ENCODE measurements at regions not wholly inside any gene's neighbourhood (a gene's known extent, or its start where the extent isn't known, plus 50 kb on each side); places are given as distances from the start of the nearest gene placed in this dataset.

- H3K4me1 ChIP-seq, result no peaks in the 10 kb centered on the region
- no peaks in the 10 kb centered on the region for H3K27me3 ChIP-seq
- no peak for ATAC-seq
- no peak for DNase-seq
- no peak overlapping the region for H3K4me3 ChIP-seq
- 53 to 67% methylated on average over 3 of the region's 3 CpGs for WGBS, 2 donors
- no peak overlapping the region for H3K27ac ChIP-seq
- H3K9me3 ChIP-seq, result no peaks in the 10 kb centered on the region
- intact Hi-C loops (cut with DNase I), result no loop called here
- H3K36me3 ChIP-seq, result no peaks in the 10 kb centered on the region
- no peak for FAIRE-seq
- no peak for TF ChIP-seq CTCF (IDR thresholded peaks at IDR 0.05)
These were observed 263.6 kb upstream of the AUTS2 start for GRCh38 chr7:69334701-69335100.

DNA sequence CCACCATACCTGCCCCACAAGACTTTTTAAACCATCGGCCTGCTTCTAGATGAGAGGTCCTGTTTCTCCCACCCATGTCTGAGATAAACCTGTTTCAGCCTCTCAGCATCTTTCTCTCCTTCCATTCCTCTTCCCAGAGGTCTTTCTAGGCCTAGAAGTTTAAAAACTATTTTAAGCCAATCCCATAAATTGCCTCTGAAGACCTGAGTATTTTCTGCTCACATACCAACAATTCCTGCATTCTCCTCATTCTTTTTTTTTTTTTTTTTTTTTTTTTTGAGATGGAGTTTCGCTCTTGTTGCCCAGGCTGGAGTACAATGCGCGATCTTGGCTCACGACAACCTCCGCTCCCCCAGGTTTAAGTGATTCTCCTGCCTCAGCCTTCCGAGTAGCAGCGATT lies 262.9 kb upstream of the AUTS2 start:
- H3K4me3 ChIP-seq, result no peak overlapping the region
- no peaks in the 10 kb centered on the region for H3K27me3 ChIP-seq
- 85 to 89% methylated on average over 8 of the region's 8 CpGs for WGBS, 2 donors
- intact Hi-C loops (cut with DNase I), result no loop called here
- no peaks in the 10 kb centered on the region for H3K4me1 ChIP-seq
- H3K9me3 ChIP-seq, result no peaks in the 10 kb centered on the region
- no peak for FAIRE-seq
- H3K27ac ChIP-seq, result no peak overlapping the region
- TF ChIP-seq CTCF (IDR thresholded peaks at IDR 0.05), result no peak
- H3K36me3 ChIP-seq, result no peaks in the 10 kb centered on the region
- no peak for ATAC-seq
- no peak for DNase-seq

DNA sequence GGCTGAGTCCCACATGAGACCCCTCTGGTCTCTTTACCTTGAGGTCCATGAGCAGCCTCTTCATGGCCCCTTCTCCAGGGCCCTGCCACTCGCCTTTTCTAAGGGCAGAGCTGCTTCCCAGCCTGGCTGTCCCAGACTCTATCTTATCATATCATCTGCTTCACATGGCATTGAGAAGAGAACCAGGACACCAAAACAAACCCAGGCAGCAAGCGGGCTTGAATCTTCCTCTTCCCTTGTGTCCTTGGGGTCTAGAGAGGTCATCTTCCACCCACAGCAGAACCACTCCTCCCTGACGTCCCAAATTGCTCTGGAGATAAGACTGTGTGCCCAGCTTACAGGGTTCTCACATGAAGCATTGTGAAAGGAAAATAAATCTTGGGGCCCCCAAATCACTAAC lies 261.3 kb upstream of the AUTS2 start:
- Histone ChIP-seq H3K27ac (no peak overlapping the region), H3K36me3 (no peaks in the 10 kb centered on the region), H3K4me1 (no peaks in the 10 kb centered on the region), H3K4me3 (no peak overlapping the region), H3K9me3 (no peaks in the 10 kb centered on the region), H3K27me3 (no peaks in the 10 kb centered on the region)
- intact Hi-C loops (cut with DNase I), result no loop called here
- no peak for FAIRE-seq
- no peak for TF ChIP-seq CTCF (IDR thresholded peaks at IDR 0.05)
- ATAC-seq, result no peak
- WGBS, 2 donors, result 60% methylated on average over 3 of the region's 3 CpGs
- no peak for DNase-seq

DNA sequence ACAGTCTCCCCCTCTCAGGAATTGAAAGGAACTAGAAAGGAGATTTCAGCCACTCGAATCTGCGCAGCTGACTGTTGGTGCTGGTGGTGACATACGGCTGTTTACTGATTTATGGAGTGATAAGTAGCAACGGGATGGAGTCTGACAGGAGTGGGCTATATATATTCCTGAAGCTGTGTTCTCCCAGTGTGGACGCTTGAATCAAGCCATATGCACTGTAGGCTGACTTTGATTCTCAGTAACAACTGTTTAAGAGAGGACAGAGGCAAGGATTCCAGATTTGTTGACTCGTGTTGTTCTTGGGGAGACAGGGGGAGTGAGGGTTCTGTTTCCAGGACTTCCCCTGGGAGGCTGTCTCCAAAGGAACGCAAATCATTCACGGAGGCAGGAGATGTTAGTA lies 260.1 kb upstream of the AUTS2 start:
- WGBS, 2 donors, result 44 to 49% methylated on average over 8 of the region's 8 CpGs
- no peak overlapping the region for H3K4me3 ChIP-seq
- ATAC-seq (no peak), DNase-seq (no peak), FAIRE-seq (no peak)
- H3K9me3 ChIP-seq, result no peaks in the 10 kb centered on the region
- H3K4me1 ChIP-seq, result no peaks in the 10 kb centered on the region
- H3K27ac ChIP-seq, result no peak overlapping the region
- intact Hi-C loops (cut with DNase I), result no loop called here
- H3K36me3 ChIP-seq, result no peaks in the 10 kb centered on the region
- no peaks in the 10 kb centered on the region for H3K27me3 ChIP-seq
- TF ChIP-seq CTCF (IDR thresholded peaks at IDR 0.05), result no peak

- Histone ChIP-seq H3K27me3 (no peaks in the 10 kb centered on the region), H3K27ac (no peak overlapping the region), H3K36me3 (no peaks in the 10 kb centered on the region), H3K4me1 (no peaks in the 10 kb centered on the region), H3K9me3 (no peaks in the 10 kb centered on the region), H3K4me3 (no peak overlapping the region)
- FAIRE-seq (no peak), ATAC-seq (no peak), DNase-seq (no peak)
- TF ChIP-seq CTCF (IDR thresholded peaks at IDR 0.05), result no peak
- 75 to 84% methylated on average over 1 of the region's 1 CpG for whole genome bisulfite sequencing, 2 donors
- intact Hi-C loops (cut with DNase I), result no loop called here
These were observed 257.0 kb upstream of the AUTS2 start for GRCh38 chr7:69341288-69341687.

Measured in pancreas (tissue), 10 donors.